ENCODE measurements at regions not wholly inside any gene's neighbourhood (a gene's known extent, or its start where the extent isn't known, plus 50 kb on each side); places are given as distances from the start of the nearest gene placed in this dataset.

DNA sequence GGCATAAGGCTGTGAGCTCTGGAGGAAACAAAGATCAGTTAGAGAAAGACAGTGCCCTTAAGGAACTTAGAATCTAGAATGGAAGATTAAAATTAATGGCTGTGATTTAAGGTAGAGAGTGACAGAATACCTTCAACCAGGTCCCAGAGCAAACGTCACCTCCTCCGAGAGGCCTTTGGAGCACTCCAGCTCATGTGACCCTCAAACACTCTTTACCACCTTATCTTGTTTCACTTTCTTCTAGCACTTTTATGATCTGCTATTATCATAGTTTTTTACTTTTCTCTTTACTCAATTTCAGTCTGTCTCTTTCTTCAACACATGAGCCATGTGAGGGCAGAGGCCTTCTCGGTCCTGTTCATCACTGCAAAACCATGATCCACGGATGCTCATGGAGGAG, 187.0 kb downstream of the SMIM20 start:
- FAIRE-seq (no peak), DNase-seq (ENCODE audit: low spot score) (no peak)

DNA sequence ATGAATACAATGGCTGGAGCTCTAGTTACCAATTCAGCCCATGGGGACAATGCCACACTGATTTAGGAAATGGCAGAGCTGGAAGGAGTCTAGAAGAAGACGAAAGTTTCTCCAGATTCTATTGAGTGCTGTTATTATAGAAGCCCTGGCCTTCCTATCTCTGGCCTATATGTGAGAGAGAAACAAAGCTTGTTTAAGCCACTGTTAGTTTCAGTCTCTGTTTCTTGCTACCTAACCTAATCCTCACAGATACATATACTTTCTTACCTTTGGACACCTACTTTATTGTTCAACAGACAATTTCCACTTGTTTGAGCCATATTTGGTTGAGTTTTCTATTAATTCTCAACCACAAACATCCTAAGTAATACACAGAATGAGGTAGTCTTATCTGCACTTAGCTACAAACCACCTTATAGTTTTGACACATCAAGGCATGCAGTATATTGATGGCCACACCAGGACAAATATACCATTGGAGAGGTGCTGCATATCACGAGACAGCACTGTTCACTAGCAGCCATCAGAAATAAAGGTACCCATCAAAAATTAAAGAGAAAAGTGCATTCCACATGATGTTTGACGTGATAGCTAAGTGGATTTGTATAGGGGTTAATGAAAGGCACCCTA, 190.2 kb downstream of the SMIM20 start:
- FAIRE-seq = no peak
- DNase-seq (ENCODE audit: low spot score) = no peak

DNA sequence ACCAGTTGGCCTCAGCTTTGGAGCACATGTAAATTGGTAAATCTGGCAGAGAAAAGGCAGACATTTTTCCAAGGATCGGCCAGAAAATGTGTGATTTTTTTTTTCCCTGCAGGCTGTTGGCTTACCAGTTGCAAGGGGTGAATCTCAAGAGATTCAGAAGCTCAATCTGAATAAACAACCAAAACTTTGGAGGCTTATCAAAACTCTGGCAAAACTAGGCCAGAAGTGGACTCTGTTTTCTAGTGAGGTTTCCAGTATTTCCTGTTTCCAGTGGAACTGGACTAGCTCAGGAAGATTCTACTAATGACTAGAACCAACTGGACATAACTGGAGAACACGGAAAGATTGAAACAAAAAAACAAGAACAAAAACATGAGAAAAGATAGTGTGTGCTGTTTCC, 191.3 kb downstream of the SMIM20 start:
- DNase-seq (ENCODE audit: low spot score) (no peak), FAIRE-seq (no peak)

DNA sequence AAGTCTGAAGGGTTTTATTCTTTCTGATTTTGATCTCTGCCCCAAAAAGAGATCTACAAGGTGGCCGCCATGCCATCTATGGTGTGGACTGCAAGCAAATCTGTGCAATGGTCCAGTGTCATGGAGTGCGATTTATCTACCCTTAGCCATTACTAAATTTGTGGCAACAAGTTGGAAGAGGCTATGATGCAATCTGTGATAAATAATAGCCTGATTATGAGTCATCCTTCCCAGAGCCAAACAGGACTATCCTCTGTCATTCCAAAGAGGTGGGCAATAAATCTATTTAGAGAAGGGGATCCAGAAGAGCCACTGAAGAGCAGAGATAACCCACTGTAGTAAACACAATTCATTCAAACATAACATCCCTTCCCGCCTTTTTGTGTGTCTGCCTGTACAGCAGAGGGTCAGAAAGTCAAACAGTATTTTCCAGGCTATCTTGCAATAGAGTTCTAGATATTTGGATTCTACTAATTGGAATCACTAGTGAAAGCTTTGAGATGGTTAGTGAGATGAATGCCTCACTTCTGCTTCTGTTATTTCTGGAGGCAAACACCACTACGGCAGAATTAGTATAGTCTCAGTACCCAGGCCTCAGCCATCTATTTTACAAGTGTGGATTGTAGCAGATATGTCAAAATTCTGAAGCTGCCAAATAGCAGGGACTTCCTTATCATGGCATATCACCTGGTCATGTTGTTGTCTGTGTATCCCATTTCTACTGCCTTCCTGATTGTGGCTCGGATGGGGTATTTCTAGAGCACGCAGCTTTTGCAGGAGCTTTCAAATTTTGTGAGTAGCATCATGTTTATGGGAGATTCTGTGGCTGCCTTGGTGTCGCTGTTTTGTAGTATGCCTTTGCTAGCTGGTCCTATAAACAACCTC, 192.0 kb downstream of the SMIM20 start:
- DNase-seq (ENCODE audit: low spot score) (no peak), FAIRE-seq (no peak)

DNA sequence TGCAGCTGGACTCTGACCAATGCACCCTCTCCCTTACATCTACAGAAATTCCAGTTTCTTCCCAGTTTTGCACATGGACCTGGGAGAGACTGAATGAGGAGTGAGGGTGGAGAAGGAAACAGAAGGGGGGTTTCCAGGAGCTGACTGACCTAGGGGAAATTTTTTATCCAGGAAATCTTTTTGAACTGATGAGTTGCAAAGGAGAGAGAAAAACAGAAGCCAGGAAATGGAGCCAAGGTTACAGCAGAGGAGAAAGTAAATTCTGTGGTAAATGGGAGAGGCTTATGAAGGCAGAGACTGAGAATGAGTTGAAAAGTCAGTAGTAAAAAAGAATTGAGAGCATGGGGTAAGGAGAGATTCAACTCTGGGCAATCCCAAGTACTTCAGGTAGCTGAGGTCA, 192.8 kb downstream of the SMIM20 start:
- no peak for DNase-seq (ENCODE audit: low spot score)
- FAIRE-seq = no peak

DNA sequence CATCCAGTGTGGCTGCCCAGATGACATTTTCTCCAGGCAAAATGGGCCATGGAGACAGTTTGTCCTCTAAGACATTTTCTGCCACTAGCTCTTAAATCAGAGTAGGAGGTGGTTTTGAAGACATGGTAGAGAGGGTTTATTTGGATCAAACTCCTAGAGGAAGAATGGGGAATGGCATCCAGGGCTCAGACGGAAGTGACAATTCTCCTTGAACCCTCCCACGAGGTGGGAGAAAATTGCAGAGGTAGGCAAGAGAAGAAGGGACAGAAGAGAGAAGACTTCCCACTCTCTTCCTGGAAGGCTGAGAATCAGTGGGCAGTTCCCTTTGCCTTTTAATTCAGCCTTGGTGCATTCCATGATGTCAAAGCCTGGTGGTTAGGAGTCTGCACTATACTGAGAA, 194.0 kb downstream of the SMIM20 start:
- DNase-seq (ENCODE audit: low spot score) (no peak), FAIRE-seq (no peak)

DNA sequence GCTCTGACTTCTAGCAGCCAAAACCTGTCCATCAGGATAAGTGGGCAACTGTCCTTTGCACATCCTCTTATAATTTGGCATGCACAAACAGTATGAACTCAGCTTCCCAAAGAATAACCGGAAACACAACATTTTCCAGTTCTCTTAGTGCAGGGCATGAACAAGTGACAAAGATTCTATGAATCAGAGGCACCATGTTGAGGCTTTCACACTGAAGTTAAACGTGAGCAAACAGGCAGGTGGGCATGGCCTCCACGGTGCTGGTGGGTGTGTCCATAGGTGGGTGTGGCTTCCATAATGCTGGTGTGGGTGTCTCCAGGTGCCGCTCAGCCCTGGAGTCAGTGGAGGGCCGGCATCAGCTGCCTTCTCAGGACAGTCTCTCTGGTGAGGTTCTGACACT, 196.5 kb downstream of the SMIM20 start:
- no peak for DNase-seq (ENCODE audit: low spot score)
- FAIRE-seq = no peak

DNA sequence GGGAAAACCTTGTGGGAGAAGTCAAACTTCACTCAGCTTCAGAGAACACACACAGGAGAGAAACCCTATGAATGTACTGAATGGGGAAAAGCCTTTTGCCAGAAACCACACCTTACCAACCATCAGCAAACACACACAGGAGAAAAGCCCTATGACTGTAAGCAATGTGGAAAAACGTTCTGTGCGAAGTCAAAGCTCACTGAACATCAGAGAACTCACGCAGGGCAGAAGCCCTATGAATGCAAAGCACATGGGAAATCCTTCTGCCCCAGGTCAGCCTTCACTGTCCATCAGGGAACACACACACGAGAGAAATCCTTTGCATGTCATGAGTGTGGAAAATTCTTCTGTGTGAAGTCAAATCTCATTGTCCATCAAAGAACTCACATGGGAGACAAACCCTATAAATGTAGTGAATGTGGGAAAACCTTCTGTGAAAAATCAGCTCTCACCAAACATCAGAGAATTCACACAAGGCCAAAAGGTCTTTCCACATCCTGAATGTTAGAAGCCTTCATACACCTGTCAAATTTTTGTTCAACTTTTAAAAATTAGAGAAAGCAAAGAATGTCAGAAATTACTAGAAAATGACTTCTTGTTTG, 199.4 kb downstream of the SMIM20 start:
- DNase-seq (ENCODE audit: low spot score) (no peak), FAIRE-seq (no peak)

DNA sequence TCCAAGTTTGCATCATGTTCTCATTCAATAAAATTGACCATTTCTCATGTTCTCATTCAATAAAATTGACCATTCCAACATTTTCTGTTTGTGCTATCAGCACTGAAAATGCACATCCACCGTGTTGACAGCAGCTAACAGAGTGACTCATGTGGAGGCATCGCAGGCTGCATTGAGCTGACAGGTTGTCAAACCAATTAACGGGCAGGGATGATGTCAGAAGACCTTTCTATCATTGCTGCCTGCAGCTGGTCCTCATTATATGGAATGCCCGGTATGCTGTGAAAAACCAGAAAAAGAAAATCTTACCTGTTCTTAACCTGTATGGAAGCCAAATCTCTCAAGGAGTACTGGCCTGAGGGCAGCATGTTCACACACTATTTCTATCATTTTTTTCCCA, 202.0 kb downstream of the SMIM20 start:
- DNase-seq (ENCODE audit: low spot score) = no peak
- no peak for FAIRE-seq

DNA sequence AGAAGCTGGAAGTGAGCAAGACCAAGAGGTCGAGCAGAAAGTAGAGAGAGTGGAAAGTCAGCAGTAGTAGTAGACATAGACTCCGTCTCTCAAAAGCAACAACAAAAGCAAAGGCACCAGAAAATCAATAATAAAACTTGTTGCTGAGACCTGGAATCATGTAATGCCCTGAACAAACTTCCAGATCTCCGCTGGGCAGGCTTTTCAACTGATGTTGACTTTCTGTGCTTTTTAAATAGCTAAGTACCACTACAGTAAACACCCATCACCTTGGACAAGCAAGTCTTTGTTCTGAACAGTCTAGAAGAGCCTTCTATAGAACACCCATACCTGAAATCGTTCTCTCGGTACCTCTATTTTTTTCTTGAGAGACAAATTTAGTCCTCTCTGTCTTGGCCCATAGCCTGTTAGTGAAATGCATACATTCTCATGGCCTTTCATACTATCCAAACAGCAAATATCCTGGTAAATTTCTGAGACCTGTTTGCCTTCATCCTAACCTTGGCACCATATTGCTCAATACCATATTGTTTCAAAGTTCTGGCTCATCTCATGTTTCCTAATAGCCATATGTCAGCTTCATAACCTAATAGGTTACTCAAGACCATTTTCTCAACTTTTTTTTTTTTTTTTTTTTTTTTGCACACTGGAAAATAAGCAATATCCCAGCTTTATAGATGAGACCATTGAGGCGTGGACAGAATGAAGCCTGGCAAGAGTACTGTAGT, 200.6 kb upstream of the RBPJ start:
- DNase-seq (ENCODE audit: low spot score) = no peak
- no peak for FAIRE-seq

DNA sequence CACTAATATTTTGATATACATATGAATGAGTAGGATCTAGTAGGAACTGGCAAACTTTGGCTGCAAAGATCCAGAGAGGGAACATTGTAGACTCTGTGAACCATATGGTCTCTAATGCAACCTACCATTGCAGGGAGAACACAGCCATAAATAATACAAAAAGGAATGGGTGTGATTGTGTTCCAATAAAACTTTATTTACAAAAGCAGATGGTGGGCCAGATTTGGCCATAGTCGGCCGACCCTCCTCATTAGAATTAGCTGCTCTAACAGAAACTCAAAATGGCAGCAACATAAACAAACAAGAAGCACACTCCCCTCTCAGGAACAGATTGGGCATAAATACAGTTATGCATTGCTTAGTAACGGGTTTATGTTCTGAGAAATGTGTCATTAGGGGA, 198.1 kb upstream of the RBPJ start:
- DNase-seq (ENCODE audit: low spot score) (no peak), FAIRE-seq (no peak)

DNA sequence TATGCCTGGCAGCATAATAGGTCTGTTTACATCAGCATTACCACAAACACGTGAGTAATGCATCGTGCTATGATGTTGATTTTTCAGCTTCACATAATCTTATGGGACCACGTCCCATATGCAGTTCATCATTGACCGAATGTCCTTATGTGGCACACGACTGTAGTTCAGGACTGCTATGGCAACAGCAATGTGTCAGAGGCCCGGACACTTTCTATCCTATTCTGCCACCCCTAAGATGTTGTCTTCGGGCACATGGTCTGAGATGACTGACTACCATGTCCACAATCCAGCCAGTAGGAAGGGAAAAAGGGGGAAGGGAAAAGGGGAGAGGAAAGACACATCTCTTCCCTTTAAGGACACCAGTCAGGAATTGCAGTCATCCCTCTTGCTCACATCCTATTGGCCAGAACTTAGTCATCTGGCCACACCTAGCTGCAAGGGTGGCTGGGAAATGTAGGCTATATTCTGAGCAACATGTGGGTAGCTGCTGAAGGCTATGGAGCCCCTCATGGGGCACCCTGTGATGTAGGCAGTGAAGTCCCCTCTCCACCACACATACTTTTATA, 196.0 kb upstream of the RBPJ start:
- DNase-seq (ENCODE audit: low spot score) (no peak), FAIRE-seq (no peak)

DNA sequence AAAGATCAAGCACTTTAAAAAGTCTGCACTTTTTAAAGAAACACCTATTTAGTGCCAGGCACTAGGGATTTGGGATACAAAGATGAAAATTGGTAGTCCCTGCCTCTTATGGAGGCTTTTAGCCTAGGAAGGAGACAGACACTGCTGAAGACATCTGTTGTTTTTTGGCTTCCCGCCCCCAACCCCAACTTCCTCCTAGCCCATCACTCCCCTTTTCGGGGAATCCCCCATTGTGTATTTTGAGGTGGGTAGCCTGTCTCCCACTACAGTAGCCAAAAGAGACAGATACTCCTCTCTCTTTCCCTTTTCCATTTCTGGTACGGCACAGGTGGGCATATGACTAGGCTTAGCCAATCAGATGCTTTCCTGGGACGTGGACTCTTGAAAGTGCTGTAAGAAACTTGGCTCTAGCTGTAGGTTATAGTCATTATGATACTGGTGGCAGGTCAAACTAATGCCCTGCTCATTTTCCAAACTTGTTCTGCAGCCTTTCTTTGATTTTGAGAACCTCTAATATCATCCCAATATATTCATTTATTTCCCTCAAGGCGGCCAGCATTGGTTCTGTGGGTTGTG, 194.6 kb upstream of the RBPJ start:
- no peak for DNase-seq (ENCODE audit: low spot score)
- no peak for FAIRE-seq

DNA sequence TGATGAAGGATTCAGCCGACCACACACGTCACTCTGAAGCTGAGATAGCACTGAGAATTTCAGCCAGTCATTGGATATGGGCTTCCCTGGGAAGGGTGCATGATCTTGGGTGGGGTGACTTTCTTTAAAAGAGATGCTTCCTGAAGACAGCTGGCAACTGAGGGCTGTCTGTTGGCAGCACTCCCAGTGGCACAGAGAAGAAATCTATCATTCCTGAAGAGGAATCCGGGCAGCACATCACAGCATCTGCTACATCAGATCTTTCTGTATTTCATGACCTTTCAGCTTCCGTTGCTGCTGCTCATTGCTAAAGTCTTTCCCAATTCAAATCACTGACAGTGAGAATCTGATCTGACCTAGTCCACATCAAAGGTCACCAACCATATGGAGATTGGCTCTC, 193.8 kb upstream of the RBPJ start:
- no peak for DNase-seq (ENCODE audit: low spot score)
- no peak for FAIRE-seq

DNA sequence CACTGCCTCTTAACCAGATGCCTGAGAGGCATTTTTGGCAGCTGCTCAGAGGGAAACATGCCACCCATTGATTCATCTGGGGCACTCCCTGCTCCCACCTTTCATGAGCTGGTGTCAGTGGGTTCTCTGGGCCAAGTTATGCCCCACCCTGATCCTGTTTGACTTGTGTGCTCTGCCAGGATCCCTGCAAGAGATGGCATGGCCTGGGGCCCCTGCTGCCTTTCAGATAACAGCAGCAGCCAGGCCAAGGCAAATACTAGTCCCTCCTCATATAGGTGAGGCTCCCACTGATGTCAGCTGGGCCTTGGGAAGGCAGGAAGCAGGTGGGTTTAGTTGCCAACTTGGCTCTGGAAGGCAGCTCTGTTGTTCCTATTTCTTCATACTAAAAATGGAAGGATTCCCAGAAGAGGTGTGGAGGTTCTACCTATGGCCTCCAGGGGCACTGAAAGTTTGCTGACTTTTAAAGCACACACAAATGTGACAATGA, 192.9 kb upstream of the RBPJ start:
- DNase-seq (ENCODE audit: low spot score) (no peak), FAIRE-seq (no peak)

DNA sequence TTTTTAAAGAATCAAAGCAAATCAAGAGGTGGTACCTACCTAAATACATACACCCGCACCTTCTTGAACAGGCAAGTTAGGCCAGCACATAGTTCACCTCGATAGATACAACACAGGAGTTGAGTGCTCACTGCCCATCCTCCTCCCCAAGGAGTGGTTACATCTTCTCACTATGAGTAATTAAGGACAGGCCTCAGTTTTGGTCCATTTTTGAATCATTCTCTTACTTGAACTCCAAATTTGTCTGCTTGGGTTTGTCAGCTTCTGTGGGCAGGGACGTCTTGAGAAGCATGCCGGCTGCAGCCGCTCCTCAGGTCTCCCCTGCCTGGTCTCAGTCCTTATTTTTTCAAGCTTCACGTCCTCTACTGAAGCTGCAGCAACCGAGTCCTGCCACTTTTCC, 190.6 kb upstream of the RBPJ start:
- FAIRE-seq (no peak), DNase-seq (ENCODE audit: low spot score) (no peak)

DNA sequence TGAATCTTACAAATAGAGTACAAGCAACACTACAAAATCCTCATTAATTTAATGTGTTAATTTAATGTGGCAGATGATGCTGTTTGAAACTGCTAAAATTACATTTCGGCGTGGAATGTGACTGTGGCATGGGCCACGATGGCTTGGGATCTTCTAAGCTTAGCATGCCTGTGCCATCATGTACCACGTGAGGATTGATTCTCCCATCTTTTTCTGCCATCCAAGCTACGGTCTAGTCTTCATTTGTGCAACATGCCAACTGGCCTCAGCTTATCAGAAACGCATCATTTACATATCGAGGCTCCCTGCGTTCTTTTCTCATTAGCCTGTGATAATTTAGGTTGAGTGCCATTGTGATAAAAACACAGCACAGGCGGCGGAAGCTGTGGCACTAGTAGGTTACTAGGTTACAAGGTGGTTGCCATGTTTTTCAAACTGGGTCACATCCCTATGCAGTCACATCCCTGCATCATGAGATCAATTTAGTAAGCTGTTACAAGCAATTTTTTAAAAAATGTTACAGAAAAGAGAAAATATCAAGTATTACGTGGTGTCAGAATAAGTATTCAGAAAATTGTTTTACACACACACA, 189.9 kb upstream of the RBPJ start:
- FAIRE-seq = no peak
- DNase-seq (ENCODE audit: low spot score) = no peak

DNA sequence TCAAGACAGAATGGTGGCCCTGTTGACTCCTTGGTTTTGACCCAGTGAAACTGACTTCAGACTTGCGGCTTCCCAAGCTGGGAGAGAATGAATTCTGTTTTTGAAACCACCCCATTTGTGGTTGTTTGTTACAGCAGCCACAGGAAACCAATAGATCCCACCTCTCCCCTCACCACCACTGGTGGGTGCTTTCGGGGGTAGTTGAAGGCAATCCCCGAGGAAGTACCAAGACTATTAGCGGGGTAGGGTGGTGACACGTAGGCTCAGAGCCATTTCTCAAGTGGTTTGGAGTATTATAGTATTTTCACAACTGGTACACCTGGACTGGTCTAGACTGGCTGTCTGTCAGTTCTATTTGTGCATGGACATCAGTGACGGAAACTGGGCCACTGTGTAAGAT, 189.1 kb upstream of the RBPJ start:
- FAIRE-seq = no peak

DNA sequence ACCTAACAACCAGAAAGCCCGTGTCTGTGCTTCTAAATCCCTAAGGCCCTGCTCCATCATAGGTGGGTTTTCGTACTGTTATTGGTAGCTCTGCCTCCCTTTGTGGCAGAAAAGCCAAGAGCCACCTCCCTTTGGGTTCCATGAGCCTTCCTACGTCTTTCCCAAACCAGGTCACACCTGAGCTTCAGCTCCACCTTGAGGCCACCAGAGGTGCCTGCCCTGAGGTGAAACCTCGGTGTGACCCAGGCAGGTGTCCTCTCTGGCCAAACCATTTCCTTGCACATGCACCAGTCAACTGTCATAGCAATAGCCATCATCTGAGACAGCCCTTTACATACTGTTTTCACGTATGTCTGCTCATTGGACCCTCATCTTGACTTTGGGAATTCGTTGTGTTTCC, 188.0 kb upstream of the RBPJ start:
- DNase-seq (ENCODE audit: low spot score) (no peak), FAIRE-seq (no peak)

More for the DNA sequence above, 189.1 kb upstream of the RBPJ start:
- no peak for DNase-seq (ENCODE audit: low spot score)

DNA sequence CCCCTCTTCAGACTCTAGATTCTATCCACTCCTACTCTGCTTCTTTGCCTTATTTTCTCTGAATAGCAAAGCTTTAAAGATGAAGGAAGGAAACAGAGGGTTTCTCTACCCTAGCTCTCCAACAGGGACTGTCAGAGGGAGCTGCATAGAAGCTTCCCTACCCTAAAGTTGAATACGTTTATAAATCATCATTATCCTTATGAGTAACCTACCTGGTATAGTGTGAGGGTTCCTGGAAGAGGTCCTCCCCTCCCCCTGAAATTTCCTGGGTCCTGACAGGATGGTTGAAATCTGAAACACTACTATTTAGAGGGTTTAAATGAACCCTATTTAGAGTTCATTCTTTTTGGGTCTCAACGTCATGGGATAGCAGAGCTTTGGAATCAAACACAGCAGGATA, 187.0 kb upstream of the RBPJ start:
- DNase-seq (ENCODE audit: low spot score) (no peak), FAIRE-seq (no peak)

DNA sequence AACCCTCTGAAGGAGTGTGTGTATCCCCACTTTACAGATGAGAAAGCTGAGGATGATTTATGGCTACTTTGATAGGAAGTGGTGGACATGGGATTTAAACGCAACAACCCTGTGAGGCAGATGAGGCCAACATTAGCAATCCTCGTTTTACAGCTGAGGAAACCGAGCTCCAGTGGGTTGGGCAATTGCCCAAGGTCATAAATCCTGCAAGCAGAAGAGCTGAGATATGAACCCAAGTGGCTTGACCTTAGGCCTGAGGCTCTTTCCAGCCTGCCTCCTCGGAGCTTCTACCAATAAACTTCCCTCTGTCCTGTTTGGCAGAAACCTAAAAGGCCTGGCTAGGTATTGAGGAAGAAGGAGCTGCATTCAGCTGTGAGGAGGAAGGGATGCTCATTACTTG, 185.5 kb upstream of the RBPJ start:
- DNase-seq (ENCODE audit: low spot score) = no peak
- no peak for FAIRE-seq

All from RCC 7860 (cell line).